ENCODE measurements at regions not wholly inside any gene's neighbourhood (a gene's known extent, or its start where the extent isn't known, plus 50 kb on each side); places are given as distances from the start of the nearest gene placed in this dataset.
"Not testable (repeated sequence)": the region's sequence is repeated elsewhere in the genome, so short reads cannot be mapped to it uniquely, and the experiment has no call there.

GRCh38 chr5:25009063-25009462, 364.3 kb upstream of the CDH10 start:
- DNase-seq (ENCODE audit: low spot score): no peak

- DNase-seq (ENCODE audit: low spot score): no peak
These were observed 362.0 kb upstream of the CDH10 start for GRCh38 chr5:25006734-25007133.

GRCh38 chr5:25006237-25006636, 361.5 kb upstream of the CDH10 start:
- DNase-seq (ENCODE audit: low spot score): no peak

- no peak for DNase-seq (ENCODE audit: low spot score)
These were observed 360.7 kb upstream of the CDH10 start for GRCh38 chr5:25005431-25005830.

- no peak for DNase-seq (ENCODE audit: low spot score)
These were observed 357.6 kb upstream of the CDH10 start for GRCh38 chr5:25002371-25002770.

GRCh38 chr5:24999732-25000131, 355.0 kb upstream of the CDH10 start:
- DNase-seq (ENCODE audit: low spot score): no peak

- no peak for DNase-seq (ENCODE audit: low spot score)
These were observed 353.9 kb upstream of the CDH10 start for GRCh38 chr5:24998641-24999040.

- DNase-seq (ENCODE audit: low spot score): no peak
These were observed 341.5 kb upstream of the CDH10 start for GRCh38 chr5:24986326-24986725.

- not testable (repeated sequence) for DNase-seq (ENCODE audit: low spot score)
These were observed 333.8 kb upstream of the CDH10 start for GRCh38 chr5:24978552-24978951.

GRCh38 chr5:24963611-24964010, 318.8 kb upstream of the CDH10 start:
- DNase-seq (ENCODE audit: low spot score): no peak

- no peak for DNase-seq (ENCODE audit: low spot score)
These were observed 278.6 kb upstream of the CDH10 start for GRCh38 chr5:24923400-24923799.

- DNase-seq (ENCODE audit: low spot score): no peak
These were observed 273.9 kb upstream of the CDH10 start for GRCh38 chr5:24918676-24919075.

GRCh38 chr5:24916863-24917262, 272.1 kb upstream of the CDH10 start:
- no peak for DNase-seq (ENCODE audit: low spot score)

GRCh38 chr5:24909210-24909609, 264.4 kb upstream of the CDH10 start:
- no peak for DNase-seq (ENCODE audit: low spot score)

GRCh38 chr5:24906689-24907088, 261.9 kb upstream of the CDH10 start:
- no peak for DNase-seq (ENCODE audit: low spot score)

- no peak for DNase-seq (ENCODE audit: low spot score)
These were observed 260.3 kb upstream of the CDH10 start for GRCh38 chr5:24904981-24905517.

GRCh38 chr5:24899180-24899579, 254.4 kb upstream of the CDH10 start:
- no peak for DNase-seq (ENCODE audit: low spot score)

GRCh38 chr5:24864244-24864643, 219.5 kb upstream of the CDH10 start:
- DNase-seq (ENCODE audit: low spot score): no peak

- DNase-seq (ENCODE audit: low spot score): no peak
These were observed 217.3 kb upstream of the CDH10 start for GRCh38 chr5:24862117-24862516.

- DNase-seq (ENCODE audit: low spot score): no peak
These were observed 210.7 kb upstream of the CDH10 start for GRCh38 chr5:24855485-24855884.

GRCh38 chr5:24854850-24855249, 210.1 kb upstream of the CDH10 start:
- DNase-seq (ENCODE audit: low spot score): no peak

- no peak for DNase-seq (ENCODE audit: low spot score)
These were observed 209.6 kb upstream of the CDH10 start for GRCh38 chr5:24854350-24854749.

- no peak for DNase-seq (ENCODE audit: low spot score)
These were observed 206.2 kb upstream of the CDH10 start for GRCh38 chr5:24850926-24851486.

GRCh38 chr5:24849210-24849609, 204.4 kb upstream of the CDH10 start:
- DNase-seq (ENCODE audit: low spot score): no peak

- no peak for DNase-seq (ENCODE audit: low spot score)
These were observed 187.2 kb upstream of the CDH10 start for GRCh38 chr5:24831989-24832388.
